HG03060 (cell line): ENCODE measurements at regions not wholly inside any gene's neighbourhood (a gene's known extent, or its start where the extent isn't known, plus 50 kb on each side); places are given as distances from the start of the nearest gene placed in this dataset.
A peak's percentile ranks its signal among the peaks of the same experiment; 100 is the strongest.

ENCODE experiments used
- ATAC-seq: cut with Tn5 transposase; IDR thresholded peaks from one replicate; pipeline ENCODE4 v1.9.1; 2021; ENCODE audit warnings: low read depth, moderate number of reproducible peaks; ENCODE audit not compliant: unreplicated experiment

- ATAC-seq, result no peak
Observed at GRCh38 chr7:46707973-46708372, 786.9 kb upstream of the IGFBP3 start.

GRCh38 chr7:46705386-46706255 is 784.5 kb upstream of the IGFBP3 start:
- no peak for ATAC-seq

GRCh38 chr7:46696741-46697140 is 775.7 kb upstream of the IGFBP3 start:
- ATAC-seq, result no peak

GRCh38 chr7:46695051-46695708 is 774.1 kb upstream of the IGFBP3 start:
- no peak for ATAC-seq

- ATAC-seq, result no peak
Observed at GRCh38 chr7:46694058-46694457, 773.0 kb upstream of the IGFBP3 start.

GRCh38 chr7:46687203-46687602 is 766.1 kb upstream of the IGFBP3 start:
- no peak for ATAC-seq

- no peak for ATAC-seq
Observed at GRCh38 chr7:46685051-46685450, 764.0 kb upstream of the IGFBP3 start.

- ATAC-seq, result no peak
Observed at GRCh38 chr7:46682836-46683624, 762.0 kb upstream of the IGFBP3 start.

GRCh38 chr7:46681865-46682503 is 760.9 kb upstream of the IGFBP3 start:
- no peak for ATAC-seq

- ATAC-seq, result peak; percentile 47
Observed at GRCh38 chr7:46680147-46680546, 759.1 kb upstream of the IGFBP3 start.

- no peak for ATAC-seq
Observed at GRCh38 chr7:46679671-46680070, 758.6 kb upstream of the IGFBP3 start.

- no peak for ATAC-seq
Observed at GRCh38 chr7:46678421-46678820, 757.3 kb upstream of the IGFBP3 start.

GRCh38 chr7:46675456-46675855 is 754.4 kb upstream of the IGFBP3 start:
- ATAC-seq, result no peak

- no peak for ATAC-seq
Observed at GRCh38 chr7:46672861-46673260, 751.8 kb upstream of the IGFBP3 start.

GRCh38 chr7:46671108-46671769 is 750.2 kb upstream of the IGFBP3 start:
- ATAC-seq, result no peak

- no peak for ATAC-seq
Observed at GRCh38 chr7:46669028-46669427, 748.0 kb upstream of the IGFBP3 start.

- ATAC-seq, result no peak
Observed at GRCh38 chr7:46664453-46664852, 743.4 kb upstream of the IGFBP3 start.

GRCh38 chr7:46663025-46663424 is 742.0 kb upstream of the IGFBP3 start:
- ATAC-seq, result no peak

- ATAC-seq, result no peak
Observed at GRCh38 chr7:46661431-46661830, 740.4 kb upstream of the IGFBP3 start.

- ATAC-seq, result no peak
Observed at GRCh38 chr7:46660402-46660980, 739.4 kb upstream of the IGFBP3 start.
